Testis (tissue), 2 donors: ENCODE measurements at regions not wholly inside any gene's neighbourhood (a gene's known extent, or its start where the extent isn't known, plus 50 kb on each side); places are given as distances from the start of the nearest gene placed in this dataset.

ENCODE experiments used
- CTCF ChIP-seq, 3 experiments: fragments of 450-650 bp in 2 of 3; fragments of 200-600 bp in 1 of 3; sonication (generic) in 1 of 3; IDR thresholded peaks; one replicate each; pipeline ENCODE4 v1.5.1; 2016 to 2019; ENCODE audit warnings: antibody characterized with exemption in 3 of 3, mild to moderate bottlenecking in 2 of 3, moderate library complexity in 1 of 3
- POLR2A ChIP-seq: fragments of 450-650 bp; IDR thresholded peaks from one replicate; pipeline ENCODE4 v1.6.1; 2017; ENCODE audit warnings: antibody characterized with exemption, mild to moderate bottlenecking, moderate library complexity

- no peak for TF ChIP-seq CTCF (IDR thresholded peaks at IDR 0.05)
- TF ChIP-seq POLR2A, result no peak
Observed at GRCh38 chr13:80817979-80818378, 477.1 kb upstream of the SPRY2 start.
